Ascending aorta (tissue), 2 donors: ENCODE measurements at regions not wholly inside any gene's neighbourhood (a gene's known extent, or its start where the extent isn't known, plus 50 kb on each side); places are given as distances from the start of the nearest gene placed in this dataset.

Experiments used
- DNase-seq, 2 donors: peaks; one replicate each; pipeline ENCODE4 v3.0.0-alpha.2; 2019; ENCODE audit warnings: low spot score in 2 of 2
- H3K27ac ChIP-seq, 2 donors: fragments of 200-600 bp; sonication (generic); one replicate each; pipeline ENCODE4 v1.5.1; 2016 to 2017; ENCODE audit warnings: mild to moderate bottlenecking in 1 of 2
- H3K27me3 ChIP-seq: fragments of 200-600 bp; sonication (generic); one replicate; pipeline ENCODE4 v1.5.1; 2017
- H3K36me3 ChIP-seq, 2 donors: fragments of 200-600 bp; sonication (generic); one replicate each; pipeline ENCODE4 v1.5.1; 2016
- H3K4me1 ChIP-seq, 2 donors: fragments of 200-600 bp; sonication (generic); one replicate each; pipeline ENCODE4 v1.5.1; 2016 to 2017; ENCODE audit warnings: mild to moderate bottlenecking in 1 of 2
- H3K4me3 ChIP-seq, 2 donors: fragments of 200-600 bp; sonication (generic); one replicate each; pipeline ENCODE4 v1.5.1; 2016 to 2017; ENCODE audit warnings: mild to moderate bottlenecking in 1 of 2
- H3K9me3 ChIP-seq, 2 donors: fragments of 200-600 bp; sonication (generic); one replicate each; pipeline ENCODE4 v1.5.1; 2016
- CTCF ChIP-seq, 3 experiments: fragments of 200-600 bp in 2 of 3; fragments of 450-650 bp in 1 of 3; sonication (generic) in 2 of 3; IDR thresholded peaks; one replicate each; pipeline ENCODE4 v1.5.1; 2016 to 2019; ENCODE audit warnings: antibody characterized with exemption in 3 of 3, mild to moderate bottlenecking in 1 of 3, moderate library complexity in 1 of 3
- intact Hi-C: fragments of 100-400 bp; cut with DNase I; formaldehyde crosslinking; loops from one replicate; pipeline ENCODE4 v1.15.1; 2023

DNA sequence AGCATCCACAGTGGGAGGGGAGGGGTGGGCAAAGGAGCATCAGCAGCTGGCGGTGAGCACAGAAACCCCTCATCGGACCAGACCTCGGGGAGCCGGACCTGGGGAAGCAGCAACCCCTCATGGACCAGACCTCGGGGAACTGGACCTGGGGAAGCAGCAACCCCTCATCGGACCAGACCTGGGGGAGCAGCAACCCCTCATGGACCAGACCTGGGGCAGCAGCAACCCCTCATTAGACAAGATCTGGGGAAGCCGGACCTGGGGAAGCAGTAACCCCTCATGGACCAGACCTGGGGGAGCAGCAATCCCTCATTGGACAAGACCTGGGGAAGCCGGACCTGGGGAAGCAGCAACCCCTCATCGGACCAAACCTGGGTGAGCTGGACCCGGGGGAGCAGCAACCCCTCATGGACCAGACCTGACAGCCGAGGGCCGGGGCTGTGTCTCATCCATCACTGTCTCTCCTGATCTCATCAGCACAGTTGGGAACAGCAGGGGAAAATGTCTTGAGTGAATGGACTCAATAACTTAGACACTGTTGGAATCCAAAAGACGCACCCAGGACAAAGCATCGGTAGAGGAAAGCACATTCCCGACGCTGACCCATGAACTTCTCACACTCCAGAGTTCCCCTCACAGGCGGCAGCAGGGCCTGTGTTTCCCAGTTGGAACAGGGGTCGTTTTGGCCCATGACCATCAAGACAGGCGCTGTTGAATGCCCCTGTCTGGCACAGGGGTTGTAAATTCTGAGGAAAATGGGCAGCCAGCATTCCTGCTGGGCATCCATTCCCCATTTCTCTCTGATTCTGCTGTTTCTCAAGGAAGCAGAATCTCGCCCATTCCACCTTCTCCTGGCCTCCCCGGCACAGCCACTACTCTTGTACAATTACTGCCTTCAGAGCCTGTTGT is 1494.6 kb downstream of the TBC1D22A start:
- no peaks in the 10 kb centered on the region for H3K27me3 ChIP-seq
- H3K4me1 ChIP-seq = no peaks in the 10 kb centered on the region
- no peaks in the 10 kb centered on the region for H3K9me3 ChIP-seq
- peak in 1 of 2 donors; percentile 56 for DNase-seq
- no peak overlapping the region for H3K4me3 ChIP-seq
- intact Hi-C loops = no loop called here
- TF ChIP-seq CTCF (IDR thresholded peaks at IDR 0.05) = no peak
- no peaks in the 10 kb centered on the region for H3K36me3 ChIP-seq
- no peak overlapping the region for H3K27ac ChIP-seq

DNA sequence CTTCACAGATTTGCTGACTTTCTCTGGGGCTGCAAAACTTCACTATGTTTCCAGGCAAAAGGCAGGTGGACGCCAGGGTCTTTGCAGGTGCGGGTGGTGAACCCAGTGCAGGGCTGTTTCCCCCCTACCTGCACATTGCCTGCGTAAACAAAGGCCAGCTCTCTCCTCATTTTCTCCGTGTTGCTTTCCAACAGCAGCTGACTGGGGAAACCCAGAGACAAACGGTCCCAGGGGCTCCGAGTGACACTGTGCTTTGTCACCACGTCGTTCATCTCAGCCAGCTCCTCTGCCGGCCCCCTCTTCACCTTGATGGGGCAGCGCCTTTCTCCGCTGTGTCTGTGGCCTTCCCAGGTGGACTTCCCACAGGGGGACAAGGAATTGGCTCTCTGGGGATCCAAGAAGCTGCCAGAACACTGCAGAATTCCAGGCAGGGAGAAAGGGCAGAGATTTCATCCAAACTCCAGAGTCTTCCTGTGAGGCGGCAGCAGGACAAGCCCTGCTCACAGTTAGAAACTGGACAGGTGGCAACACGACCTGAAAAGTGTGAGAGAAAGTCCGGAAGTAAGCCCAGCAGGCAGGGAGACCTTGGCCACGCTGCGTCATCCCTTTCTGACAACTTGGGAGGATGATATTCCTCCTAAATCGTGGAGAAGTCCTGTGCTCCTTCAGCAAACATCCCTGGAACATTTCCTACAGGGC is 1493.7 kb downstream of the TBC1D22A start:
- TF ChIP-seq CTCF (IDR thresholded peaks at IDR 0.05) = no peak
- Histone ChIP-seq H3K4me3 (no peak overlapping the region), H3K36me3 (no peaks in the 10 kb centered on the region), H3K4me1 (no peaks in the 10 kb centered on the region), H3K9me3 (no peaks in the 10 kb centered on the region), H3K27ac (no peak overlapping the region), H3K27me3 (no peaks in the 10 kb centered on the region)
- intact Hi-C loops = no loop called here
- DNase-seq = peak in 1 of 2 donors; percentile 33

DNA sequence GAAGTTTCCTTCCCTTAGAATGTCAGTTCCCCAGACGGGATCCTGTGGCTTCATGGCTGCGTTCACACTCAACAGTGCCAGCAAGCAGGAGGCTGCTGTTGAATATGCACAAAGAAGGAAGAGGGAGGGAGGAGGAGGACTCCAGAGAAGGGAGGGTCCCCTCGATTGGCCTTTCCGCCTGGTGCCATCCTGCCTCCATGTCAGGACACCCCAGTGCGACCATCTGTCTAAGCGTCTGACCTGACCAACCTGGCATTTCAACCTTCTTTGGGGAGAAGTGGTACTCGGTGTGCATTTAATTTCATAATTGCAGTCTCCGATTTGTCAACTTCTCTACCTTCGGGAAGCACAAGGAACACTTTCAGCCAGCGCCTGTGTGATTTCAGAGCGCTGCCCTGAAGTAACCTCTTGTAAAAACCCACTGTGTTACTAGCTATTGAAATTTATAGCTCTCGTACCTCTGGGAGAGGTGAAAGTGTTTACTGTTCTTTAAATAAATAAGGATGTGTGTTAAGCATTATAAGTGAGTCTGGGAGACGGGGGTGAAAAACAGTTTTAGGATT is 1491.9 kb downstream of the TBC1D22A start:
- Histone ChIP-seq H3K4me3 (no peak overlapping the region), H3K9me3 (no peaks in the 10 kb centered on the region), H3K36me3 (no peaks in the 10 kb centered on the region), H3K27ac (no peak overlapping the region), H3K27me3 (no peaks in the 10 kb centered on the region), H3K4me1 (no peaks in the 10 kb centered on the region)
- intact Hi-C loops = no loop called here
- DNase-seq = no peak
- TF ChIP-seq CTCF (IDR thresholded peaks at IDR 0.05) = no peak

DNA sequence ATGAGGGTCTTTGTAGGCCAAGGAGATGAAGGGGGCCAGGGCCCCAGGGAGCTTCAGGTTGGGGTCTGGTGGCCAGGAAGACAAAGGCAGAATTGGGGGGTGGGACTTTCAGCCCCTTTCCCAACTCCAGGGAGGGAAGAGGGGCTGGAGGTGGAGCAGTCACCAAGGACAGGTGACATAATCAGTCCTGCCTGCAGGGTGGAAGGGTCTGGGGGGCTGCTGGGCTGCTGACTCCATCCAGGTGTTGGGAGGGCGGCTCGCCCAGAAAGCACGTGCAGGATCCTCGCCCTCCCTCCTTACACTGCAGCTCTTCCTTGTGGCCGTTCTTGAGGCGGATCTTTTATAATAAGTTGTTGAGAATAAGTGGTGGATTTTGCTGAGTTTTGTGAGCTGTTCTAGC is 1491.1 kb downstream of the TBC1D22A start:
- Histone ChIP-seq H3K9me3 (no peaks in the 10 kb centered on the region), H3K4me1 (no peaks in the 10 kb centered on the region), H3K4me3 (no peak overlapping the region), H3K36me3 (no peaks in the 10 kb centered on the region), H3K27ac (no peak overlapping the region), H3K27me3 (no peaks in the 10 kb centered on the region)
- intact Hi-C loops = no loop called here
- TF ChIP-seq CTCF (IDR thresholded peaks at IDR 0.05) = no peak
- no peak for DNase-seq

GRCh38 chr22:48253136-48253535 is 1490.7 kb downstream of the TBC1D22A start:
- DNase-seq = no peak
- intact Hi-C loops = no loop called here
- Histone ChIP-seq H3K36me3 (no peaks in the 10 kb centered on the region), H3K4me3 (no peak overlapping the region), H3K4me1 (no peaks in the 10 kb centered on the region), H3K27me3 (no peaks in the 10 kb centered on the region), H3K9me3 (no peaks in the 10 kb centered on the region), H3K27ac (no peak overlapping the region)
- TF ChIP-seq CTCF (IDR thresholded peaks at IDR 0.05) = no peak
